ENCODE measurements at regions not wholly inside any gene's neighbourhood (a gene's known extent, or its start where the extent isn't known, plus 50 kb on each side); places are given as distances from the start of the nearest gene placed in this dataset.
A peak's percentile ranks its signal among the peaks of the same experiment; 100 is the strongest.

DNA sequence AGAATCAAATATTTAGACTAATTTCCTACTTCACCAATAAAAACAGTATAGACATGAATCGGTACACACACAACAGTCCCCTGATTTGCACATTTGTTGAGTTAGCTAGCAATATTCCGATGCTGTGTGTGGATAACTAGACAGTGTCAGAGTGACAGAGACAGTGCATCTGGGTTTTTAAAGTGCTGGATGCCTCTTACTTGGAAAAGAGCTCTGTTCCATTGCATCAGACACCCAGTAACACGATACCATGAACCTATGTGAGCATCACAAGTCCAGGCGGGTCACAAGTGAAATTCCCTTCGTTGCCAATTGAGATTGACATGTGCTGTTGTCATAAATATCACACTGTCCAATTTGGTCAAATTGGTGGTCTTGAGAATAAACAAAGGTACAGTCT is 82.0 kb upstream of the ESRRG start:
- peak; percentile 34 for DNase-seq

DNA sequence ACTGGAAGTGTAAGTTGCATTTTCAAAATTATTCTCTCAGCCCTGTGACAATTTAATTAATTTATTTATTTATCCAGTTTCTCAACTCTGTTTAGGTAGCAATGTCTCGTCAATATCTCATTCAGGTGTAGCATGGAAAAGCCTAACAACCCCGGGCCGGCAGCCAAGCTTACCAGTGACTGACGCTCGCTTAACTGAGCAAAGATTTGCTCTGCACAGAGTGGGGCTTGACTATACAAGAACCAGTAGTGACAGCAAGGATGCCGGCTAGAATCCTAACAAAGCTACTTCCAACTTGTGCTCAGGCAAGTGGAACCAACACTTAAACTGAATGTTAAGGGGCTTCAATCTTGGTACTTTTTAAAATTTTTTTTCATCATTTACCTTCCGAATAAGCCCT is 80.9 kb upstream of the ESRRG start:
- peak; percentile 48 for DNase-seq

DNA sequence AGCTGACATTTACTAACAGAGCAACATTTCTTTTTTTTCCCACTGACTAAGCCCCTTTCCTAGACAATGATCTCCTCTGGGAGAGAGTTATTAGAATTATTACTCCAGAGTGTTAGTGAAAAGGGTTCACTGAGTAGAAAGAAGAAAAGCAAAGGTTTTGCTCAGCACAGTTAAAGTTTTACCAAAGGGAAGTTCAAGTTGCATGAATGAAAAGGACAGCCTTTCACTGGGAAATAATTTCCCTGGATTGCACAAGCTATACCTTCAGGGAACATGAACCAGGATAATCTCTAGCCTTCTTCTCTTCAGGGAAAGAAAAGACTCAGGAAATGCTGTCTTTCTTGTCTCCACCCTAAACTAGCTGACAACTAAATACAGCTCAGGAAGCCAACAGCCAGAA is 71.4 kb upstream of the ESRRG start:
- DNase-seq, result no peak

DNA sequence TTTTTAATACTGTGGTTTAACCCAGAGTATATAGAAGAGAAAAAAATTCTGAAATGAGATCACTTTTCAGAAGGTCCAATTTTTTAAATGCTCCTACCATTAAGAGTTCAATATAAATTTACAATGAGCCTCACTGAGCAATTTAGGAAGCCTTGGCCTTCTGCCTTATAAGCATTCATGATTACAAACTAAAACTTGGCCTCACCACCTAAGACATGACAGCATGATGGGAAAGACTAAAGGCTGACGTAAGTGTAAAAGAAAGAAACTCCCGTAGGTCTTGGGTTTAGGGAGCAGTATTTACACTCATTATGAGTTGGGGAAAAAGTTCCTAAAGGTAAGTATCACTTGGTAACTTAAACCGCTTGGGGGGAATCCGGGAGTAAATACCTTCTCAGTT is 70.7 kb upstream of the ESRRG start:
- no peak for DNase-seq

DNA sequence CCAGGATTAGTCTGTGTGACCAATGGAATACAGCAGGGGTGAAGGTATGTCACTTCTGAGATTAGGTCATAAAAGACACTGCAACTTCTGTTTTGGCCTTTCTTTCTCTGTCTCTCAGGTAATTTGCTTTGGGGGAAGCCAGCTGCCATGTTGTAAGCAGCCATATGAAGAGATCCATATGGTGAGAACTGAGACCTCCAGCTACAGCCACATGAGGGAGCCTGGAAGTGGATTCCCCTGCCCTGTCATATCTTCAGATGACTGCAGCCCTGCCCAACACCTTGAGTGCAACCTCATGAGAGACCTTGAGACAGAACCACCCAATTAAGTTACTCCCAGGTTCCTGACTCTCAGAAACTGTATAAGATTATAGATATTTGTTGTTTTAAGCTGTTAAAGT is 70.1 kb upstream of the ESRRG start:
- no peak for DNase-seq

DNA sequence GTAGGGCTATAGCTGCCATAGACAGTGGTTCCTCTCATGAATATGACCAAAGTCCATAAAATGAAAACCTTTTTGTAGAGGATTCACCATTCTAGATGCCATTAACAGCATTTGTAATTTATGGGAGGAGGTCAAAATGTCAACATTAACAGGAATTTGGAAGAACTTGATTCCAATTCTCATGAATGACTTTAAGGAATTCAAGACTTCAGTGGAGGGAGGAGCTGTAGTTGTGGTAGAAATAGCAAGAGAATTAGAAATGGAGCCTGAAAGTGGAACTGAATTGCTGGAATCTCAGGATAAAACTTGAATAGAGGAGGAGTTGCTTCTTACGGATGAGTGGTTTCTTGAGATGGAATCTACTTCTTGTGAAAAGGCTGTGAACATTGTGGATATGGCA is 65.4 kb upstream of the ESRRG start:
- no peak for DNase-seq

DNA sequence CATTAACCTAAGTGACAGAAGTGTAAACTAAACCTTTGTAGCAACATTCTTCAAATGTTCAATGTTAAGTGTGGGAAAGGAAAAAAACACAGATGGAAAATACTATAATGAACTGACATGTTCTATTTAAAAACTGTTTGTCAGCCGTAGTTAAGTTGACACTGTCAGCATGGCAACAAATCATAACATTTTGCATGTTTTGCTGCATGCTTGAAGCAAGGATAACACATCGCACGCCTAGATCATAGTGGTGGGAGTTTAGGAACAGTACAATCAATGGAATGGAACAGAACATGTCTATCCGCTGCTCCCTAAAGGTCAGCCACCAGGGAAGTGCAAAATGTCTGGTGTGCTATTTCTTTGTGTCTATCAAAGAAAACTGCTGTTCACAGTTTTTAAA is 62.5 kb upstream of the ESRRG start:
- DNase-seq, result no peak

DNA sequence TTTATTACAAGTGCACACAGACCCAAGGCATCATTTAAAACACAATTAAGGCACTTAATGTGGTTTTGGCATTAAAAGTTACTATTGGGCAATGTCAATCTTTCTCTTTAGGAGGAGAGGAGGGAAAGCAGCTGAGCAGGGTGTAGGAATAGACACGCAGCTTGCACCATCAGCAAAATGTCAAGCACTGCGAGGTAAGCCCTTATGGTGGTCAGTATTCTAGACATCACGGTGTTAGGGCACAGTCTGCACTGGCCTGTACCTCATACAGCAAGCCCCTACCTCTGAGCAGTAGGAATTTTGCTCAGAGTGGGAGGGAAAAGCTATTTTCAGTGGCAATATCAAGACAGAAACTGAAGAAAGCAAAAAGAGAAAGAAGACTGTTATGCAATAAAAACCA is 62.0 kb upstream of the ESRRG start:
- DNase-seq, result no peak

DNA sequence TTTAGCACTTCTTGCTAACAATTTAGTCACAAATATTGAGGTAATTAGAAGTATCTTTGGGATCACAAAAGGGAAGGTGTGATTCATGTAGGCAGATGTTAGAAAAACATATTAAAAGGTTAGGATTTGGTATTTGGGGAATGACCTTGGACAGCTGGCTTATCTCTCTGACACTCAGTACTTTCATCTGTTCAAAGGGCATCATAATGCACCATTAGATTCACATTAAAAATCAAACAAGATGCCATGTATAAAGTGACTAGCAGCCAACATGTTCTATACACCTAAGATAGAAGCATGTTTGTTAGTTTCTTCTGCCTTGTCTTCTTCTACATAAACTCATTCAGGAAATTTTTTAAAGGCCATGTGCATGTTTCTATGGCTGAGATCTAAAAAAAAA is 56.5 kb upstream of the ESRRG start:
- no peak for DNase-seq

DNA sequence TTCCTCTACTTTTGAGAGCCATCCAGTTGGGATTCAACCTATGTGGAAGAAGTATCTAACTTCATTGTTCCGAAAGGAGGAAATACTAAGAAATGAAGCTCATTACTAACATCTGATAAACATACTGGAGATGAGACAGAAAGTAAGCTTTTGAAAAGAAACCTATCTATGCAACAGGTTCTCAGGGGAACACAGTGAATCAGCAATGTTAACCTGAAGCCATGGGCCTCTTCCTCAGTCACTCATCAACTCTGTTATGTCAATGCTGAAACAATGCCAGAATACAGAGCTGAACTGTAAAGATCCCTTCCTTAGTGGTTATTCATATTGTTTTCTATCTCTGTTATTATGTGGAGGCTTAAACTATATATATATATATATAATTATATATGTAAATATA is 55.5 kb upstream of the ESRRG start:
- DNase-seq, result no peak

DNA sequence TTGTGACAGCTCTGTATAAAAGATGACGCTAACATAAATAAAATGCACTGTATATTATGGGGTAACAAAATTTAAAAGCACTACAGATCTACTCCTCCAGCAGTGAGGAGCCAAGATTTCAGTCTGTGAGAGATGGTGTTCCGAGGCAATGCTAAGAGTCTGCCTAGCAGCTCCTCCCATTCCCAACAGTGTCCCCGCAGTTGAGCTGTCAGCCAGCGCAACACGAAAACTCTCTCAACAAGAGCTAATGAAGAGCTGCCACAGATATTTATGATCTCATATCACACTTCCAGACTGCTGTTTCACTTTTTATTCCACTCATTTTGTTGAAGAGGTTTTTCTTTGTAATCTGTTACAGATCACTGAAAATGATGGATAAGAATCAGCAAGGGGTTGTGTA is 53.9 kb upstream of the ESRRG start:
- DNase-seq, result no peak
